ENCODE measurements at regions not wholly inside any gene's neighbourhood (a gene's known extent, or its start where the extent isn't known, plus 50 kb on each side); places are given as distances from the start of the nearest gene placed in this dataset.

DNA sequence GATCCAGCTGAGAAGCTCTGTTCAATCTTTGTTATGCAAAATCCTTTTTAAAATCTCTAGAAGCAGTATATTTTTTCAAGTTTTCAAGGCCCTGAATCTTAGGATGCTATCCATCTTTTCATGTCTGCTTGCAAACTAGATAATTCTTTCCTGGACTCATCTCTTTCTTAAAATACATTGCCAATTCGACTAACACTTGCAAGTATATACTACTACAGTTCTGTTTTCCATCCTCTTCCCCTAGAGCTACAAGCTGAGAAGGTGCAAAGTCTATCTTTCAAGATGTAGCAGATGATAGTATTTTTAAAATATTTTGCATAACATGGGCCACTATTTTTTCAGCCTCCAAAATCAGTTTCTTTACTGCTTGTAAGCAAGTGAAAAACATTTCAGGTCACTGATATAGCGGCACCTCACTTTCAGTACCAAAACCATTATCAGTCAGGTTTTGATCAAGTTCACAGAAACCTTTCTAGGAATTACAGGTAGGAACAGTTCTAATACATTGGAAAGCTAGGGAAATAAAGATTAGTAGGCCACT is 196.4 kb upstream of the CDH20 start:
- DNase-seq (ENCODE audit: low spot score in 2 of 2) (no peak), FAIRE-seq (no peak)

DNA sequence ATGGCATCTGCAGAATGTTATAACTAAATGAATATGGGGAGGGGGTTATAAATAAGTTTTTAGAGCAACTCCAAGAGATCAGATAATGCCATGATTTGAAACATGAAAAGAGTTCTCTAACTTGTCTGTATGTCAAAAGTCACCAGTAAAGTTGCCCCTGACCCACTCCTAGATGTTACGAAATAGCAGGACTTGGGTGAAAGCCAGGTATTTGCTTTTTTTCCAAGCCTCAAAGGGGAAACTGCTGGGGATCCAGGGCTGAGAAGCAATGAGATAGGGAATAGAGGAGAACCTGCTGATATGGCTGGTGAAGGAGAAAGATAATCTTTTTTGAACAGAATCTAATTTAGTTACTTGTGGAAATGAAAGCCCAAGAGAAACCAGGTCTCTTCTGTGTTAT is 191.5 kb upstream of the CDH20 start:
- no peak for FAIRE-seq
- DNase-seq (ENCODE audit: low spot score in 2 of 2) = no peak

DNA sequence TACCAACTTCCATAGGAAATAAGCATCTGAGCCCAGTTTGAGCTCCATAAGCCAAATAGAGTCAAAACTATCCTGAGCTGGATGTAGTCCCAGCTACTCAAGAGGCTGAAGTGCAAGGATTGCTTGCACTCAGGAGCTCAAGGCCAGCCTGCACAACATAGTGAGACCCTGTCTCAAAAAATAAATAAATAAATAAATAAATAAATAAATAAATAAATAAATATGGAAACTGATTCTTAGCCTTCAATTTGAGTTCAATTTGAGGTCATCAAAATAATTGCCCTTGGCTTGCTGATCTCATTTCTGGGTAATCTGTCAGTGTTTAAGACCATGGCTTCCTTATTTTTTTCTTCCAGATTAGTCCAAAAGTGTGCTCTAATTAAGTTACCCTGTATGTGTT is 184.9 kb upstream of the CDH20 start:
- FAIRE-seq (no peak), DNase-seq (ENCODE audit: low spot score in 2 of 2) (no peak)

DNA sequence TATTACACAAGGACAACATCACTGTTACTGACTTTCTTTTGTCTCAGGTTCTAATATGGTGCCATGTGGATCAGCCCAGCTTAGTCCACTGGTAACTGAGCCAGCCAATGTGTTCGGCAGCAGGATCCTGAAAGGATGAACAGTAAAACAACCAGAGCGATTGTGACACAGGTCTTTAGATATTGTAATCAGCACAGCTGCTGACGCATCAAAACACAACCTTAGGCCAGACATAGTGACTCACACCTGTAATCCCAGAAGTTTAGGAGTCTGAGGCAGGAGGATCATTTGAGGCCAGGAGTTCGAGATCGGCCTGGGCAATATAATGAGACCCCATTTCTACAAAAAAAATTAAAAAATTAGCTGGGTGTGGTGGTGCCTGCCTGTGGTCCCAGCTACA is 183.4 kb upstream of the CDH20 start:
- DNase-seq (ENCODE audit: low spot score in 2 of 2) (no peak), FAIRE-seq (no peak)

DNA sequence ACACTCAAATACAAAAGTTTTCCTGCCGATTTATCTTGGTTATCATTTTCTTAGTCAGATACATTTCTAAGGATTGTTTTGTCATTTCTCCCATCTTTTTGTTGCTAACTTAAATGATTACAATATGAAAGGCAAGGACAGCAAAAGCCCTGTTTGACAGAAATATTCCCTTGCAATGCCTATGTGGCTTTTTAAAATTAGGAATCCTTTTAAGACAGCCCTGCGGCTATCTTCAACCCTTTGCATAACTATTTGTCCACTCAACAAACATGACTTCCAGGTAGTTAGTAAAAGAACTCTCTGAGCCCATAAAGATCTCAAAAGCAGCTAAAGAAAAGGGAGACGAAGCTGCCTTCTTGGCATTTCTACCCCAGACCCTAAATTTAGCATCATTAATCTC is 179.7 kb upstream of the CDH20 start:
- DNase-seq (ENCODE audit: low spot score in 2 of 2) (no peak), FAIRE-seq (no peak)

DNA sequence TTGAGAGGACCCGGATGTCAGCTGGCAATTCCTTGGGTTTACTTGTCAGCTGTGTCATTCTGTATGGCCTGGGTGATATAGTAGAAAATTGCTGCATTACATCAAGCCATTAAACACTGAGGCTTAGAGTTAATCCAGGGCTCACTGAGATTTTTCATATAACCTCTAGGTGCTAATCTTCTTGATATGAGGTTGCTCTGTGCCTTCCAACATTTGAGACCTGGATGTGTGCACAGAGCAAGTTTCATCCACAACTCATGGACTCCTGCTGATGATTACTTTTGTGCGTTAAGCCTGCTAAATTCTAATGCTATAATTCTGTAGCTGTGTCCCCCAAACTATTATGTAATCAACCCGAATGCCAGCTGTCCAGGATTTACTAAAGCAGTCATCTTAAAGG is 178.4 kb upstream of the CDH20 start:
- DNase-seq (ENCODE audit: low spot score in 2 of 2) (no peak), FAIRE-seq (no peak)

DNA sequence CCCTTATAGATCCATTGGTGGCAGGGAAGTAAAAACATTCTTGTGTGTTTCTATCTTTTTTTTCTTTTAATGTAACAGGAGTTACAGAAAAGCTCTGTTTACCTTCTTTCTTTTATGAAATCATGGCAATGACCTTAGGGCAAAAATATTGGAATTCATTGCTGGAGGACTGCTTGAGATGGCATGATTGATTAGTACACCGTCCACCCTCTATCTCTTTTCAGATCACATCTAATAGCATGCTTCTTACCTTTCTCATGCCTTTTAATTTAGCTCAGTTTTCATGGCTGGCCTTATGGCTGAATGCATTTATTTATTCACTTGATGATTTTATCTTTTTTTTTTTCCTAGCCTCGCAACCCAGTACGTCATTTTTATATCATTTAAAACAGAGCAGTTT is 177.6 kb upstream of the CDH20 start:
- FAIRE-seq = no peak
- no peak for DNase-seq (ENCODE audit: low spot score in 2 of 2)

DNA sequence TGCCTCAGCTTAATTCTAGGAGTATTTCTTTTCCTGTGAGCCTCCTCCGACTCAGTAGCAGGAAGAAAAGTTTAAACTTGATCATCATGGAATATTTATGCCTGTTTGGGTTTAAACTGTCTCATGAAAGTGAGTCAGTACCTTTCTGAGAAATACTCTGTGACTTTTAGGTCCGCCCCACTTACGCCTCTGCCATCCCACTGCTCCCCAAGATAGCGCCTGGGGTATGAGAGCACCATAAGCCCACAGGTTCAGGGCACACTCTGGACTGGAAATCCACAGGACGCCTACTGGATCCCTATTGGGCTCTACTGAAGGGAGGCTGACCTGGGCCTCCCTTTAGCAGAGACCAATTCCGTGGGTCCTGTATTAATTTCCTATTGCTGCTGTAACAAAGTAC is 175.8 kb upstream of the CDH20 start:
- no peak for DNase-seq (ENCODE audit: low spot score in 2 of 2)
- FAIRE-seq = no peak

DNA sequence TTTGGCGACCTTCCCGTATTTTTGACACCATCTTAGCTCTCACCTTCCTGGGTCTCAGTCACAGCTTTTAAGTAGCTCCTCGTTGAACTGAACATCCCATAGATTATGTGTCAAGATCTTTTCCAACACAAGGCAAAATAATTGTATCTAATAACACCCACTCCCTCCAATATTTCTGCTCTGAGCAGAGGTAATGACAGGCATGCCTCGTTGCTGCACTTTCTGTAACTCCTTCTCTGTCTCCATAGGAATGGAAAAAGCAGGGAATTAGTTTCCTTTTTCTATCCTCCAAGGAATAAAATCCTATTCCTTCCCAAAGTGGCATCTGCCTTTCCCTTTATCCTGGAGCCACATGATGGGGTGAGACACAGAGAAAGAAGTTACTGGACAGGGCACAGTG is 174.0 kb upstream of the CDH20 start:
- FAIRE-seq (no peak), DNase-seq (ENCODE audit: low spot score in 2 of 2) (no peak)

DNA sequence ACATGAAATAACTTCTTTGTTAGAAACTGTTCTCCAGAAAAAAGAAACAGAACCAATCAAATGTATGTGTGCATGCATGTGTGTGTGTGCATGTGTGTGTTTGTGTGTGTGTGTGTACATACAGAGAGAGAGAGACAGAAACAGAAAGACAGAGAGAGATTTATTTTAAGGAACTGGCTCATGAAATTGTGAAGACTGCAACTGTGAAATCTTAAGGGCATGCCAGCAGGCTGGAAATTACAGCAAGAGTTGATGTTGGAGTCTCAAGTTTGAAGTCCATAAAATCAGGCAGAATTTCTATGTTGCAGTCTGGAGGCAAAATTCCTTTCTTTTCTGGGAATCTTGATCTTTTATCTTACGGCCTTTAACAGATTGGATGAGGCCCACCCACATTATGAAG is 168.9 kb upstream of the CDH20 start:
- no peak for FAIRE-seq
- no peak for DNase-seq (ENCODE audit: low spot score in 2 of 2)

DNA sequence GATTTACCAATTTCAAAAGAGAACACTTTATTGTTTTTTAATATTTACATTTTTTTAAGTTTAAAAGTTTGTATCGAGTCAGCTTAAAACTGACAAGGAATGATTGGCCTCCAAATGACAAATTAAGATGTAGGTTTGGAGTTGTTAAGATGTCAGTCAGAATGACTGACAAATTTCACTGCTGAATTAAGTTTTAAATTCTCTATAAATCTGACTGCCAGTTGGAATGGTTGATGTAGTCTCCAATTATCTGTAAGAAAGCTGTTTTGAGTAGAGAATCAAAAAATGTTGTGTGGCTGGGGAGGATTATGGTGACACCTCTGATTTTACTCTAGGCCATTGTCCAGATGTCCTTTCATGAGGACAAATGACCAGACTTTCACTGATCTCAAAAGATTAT is 165.3 kb upstream of the CDH20 start:
- DNase-seq (ENCODE audit: low spot score in 2 of 2) (no peak), FAIRE-seq (peak; percentile 13)

DNA sequence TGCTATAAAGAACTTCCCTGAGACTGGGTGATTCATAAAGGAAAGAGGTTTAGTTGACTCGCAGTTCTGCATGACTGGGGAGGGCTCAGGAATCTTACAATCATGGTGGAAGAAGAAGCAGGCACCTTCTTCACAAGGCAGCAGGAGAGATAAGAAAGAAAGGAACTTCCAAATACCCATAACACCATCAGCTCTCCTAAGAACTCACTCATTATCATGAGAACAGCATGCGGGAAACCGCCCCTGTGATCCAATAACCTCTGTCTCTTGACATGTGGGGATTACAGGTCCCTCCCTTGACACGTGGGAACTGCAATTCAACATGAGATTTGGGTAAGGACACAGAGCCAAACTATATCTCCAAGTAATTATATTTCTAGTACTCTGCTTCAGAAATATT is 163.8 kb upstream of the CDH20 start:
- FAIRE-seq (no peak), DNase-seq (ENCODE audit: low spot score in 2 of 2) (no peak)

DNA sequence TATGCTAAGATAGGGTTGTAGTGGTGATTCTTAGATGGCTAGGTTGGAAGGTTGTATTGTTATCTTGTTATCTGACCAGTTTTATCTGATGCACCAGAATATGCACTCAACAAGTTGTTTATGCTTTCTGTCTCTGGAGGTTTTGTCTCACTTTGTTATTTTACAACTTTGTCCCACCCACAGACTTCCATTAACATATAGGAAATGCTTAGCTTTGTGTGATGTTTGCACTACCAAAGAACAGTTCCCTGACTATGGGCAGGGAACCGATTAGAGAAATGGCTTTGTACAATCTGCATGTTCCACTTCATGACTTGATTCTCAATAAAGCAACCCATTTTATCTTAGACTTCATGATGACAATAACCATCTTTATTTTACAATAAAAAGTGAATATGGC is 160.6 kb upstream of the CDH20 start:
- no peak for DNase-seq (ENCODE audit: low spot score in 2 of 2)
- FAIRE-seq = no peak

DNA sequence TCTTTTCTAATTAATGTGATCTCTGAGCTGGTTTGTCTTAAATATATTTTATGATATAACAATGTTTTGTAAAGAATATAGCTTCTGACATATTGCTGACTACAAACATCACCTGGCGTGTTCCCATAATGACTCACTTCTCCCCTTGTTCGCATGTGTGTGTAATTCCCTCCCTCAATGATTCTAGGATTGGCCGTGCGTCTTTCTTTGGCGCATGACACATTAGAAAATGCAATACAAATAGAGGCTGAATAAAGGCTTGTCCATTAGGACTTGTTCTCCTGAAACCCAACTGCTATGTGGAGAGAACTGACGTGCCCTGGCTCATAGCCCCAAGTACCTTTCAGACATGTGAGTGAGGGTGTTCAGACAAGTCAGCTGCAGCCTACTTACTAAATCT is 159.7 kb upstream of the CDH20 start:
- no peak for FAIRE-seq

DNA sequence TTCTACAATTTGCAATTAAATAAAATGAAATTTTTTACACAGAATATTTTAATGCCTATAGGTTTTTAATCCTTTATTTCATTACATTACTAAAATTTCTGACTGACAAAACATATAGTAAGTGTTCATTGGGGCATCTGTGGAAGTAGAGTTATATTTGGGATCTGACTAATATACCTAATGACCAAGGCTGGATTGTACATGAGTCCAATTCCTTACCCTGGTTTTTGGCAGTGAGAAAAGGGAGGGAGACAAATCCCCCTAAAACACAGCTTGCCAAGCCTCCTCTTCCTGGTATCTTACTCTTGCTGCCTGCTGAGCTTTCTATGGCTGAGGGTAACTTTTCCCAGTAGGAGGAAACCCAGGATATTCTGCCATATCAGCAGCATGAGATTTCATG is 149.4 kb upstream of the CDH20 start:
- FAIRE-seq (no peak), DNase-seq (ENCODE audit: low spot score in 2 of 2) (no peak)

More for the DNA sequence above, 159.7 kb upstream of the CDH20 start:
- DNase-seq (ENCODE audit: low spot score in 2 of 2) = no peak

DNA sequence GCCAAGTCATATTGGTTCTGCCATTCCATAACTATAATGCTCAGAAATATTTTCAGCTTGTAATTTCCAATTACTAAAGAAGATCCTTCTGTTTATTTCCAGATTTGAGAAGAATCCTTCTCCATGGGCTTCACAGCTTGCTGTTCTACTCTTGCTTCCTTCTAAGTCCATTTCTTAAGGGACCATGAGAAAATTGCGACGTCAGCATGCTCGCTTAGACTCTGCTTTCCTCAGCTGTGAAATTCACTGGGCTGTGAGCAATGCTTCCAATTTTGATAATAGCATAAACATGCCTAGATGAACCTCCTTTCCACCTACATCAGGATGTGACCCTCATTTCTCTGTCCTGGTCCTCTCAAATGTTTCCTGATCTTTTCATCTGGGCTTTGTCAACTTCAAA is 145.3 kb upstream of the CDH20 start:
- DNase-seq (ENCODE audit: low spot score in 2 of 2) = no peak
- no peak for FAIRE-seq

DNA sequence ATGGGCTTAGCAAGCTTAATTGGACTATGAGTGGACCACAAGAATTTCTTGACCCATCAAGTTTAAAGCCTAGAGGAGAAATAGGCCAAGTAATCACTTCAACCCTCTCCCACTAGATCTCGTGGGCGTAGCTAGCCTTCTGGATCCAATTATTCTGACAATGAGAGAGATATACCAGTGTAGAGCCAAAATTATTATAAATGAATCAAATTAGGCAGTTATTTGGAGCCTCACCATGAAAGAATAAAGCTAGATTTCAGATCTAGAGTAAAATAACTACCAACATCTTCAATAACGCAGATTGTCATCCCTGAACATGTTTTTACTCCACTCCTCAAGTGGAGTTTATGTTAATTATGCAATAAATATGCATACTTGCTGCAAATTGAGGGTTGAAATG is 143.9 kb upstream of the CDH20 start:
- DNase-seq (ENCODE audit: low spot score in 2 of 2) (no peak), FAIRE-seq (no peak)

DNA sequence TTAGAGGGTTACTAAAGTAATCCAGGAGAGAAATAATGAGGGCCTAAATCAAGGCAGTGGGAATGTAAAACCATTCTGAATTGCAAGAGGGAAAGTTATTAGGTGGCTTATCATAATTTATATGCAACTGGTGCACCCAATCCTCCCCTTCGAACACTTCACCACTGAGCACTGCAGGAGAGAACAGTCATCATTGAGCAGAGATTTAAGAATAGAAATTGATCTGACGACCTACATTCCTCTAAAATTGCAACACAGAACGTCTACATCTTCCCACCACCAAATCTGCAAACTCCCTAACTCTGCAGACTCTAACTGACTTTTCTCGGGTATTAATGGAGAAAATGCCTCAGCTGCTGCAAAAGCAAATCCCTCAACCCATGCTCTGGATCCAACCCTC is 138.5 kb upstream of the CDH20 start:
- FAIRE-seq (no peak), DNase-seq (ENCODE audit: low spot score in 2 of 2) (no peak)

DNA sequence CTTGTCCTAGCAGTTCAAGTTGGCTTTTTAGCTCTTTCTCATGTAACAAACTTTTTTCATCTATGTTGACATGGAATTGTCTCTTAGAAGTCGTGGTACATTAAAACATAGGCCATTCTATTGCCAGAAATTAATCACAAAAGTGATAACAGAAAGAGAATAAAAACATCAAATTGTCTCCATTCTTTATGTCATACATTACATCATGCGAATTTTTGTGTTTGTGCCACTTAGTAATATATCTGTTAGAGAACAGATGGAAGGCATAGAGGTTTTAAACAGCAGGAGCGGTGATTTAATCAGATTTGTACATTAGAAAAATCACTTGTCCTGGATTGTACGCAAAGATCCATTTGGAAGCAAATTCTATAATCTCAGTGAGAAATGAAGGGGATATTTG is 136.5 kb upstream of the CDH20 start:
- FAIRE-seq = no peak
- DNase-seq (ENCODE audit: low spot score in 2 of 2) = no peak

DNA sequence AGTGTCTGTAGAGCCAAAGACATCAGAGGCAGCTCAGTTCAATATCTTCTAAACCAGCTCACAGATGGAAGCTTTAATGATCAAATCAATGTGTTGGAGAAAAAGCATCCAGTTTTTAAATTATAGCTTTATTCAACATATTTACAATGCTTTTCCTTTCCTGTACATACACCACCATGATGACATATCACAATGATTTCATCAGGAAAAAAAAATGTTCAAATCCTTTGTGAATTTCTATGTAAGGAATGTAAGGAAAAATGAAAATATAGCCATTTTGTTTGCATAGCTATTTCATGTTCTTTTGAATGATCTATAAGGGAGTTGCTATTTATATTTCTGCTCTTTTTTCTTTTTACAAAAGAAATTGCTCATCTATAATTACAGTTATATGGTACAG is 134.7 kb upstream of the CDH20 start:
- DNase-seq (ENCODE audit: low spot score in 2 of 2) (no peak), FAIRE-seq (no peak)

DNA sequence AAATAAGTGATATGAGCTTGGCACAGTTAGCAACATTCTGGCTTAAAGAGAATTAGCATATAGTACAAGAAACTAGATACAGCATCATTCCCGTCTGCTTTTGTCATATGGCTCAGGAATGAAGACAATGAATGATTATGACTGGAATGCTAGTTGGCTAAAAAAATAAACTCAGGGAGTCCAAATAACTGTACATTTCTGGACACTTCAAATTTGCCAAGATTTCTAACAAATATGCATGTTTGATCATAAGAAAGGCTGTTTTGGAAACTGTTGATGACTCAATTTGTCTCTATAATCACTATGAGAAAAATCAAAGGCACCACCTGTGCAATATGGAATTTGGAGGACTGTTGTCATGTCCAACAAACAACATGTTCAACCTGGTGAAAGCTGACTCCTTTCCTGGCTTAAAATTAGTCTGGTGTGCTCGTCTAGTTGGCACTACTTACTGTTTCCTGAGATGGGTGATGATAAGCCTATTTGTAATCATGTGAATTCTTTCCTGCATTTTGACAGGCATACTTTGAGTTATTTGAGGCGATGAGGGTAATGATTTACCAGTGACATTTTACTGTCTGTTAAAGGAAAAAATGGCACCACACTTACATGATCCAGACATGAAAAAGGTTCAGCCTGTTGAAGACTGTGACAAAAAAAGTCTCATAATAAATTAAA is 133.9 kb upstream of the CDH20 start:
- DNase-seq (ENCODE audit: low spot score in 2 of 2) = no peak
- FAIRE-seq = no peak

DNA sequence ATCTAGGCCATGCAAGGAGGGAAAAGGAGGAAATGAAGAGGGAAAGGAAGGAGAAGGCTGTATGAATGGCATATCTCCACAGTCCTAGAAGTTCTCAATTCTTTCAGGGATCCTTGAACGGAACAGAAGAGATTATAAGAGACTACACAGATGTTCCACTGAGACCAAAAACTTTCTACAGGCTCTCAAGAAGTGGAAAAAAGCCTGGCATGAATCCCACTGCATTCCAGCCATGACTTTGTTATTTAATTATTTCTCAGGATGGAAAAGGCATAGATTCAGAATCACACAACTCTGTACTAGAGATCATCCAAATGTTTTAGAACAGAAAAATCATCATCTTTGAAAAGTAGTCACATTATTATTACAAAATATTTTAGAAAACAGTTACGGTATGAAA is 131.7 kb upstream of the CDH20 start:
- FAIRE-seq = no peak
- no peak for DNase-seq (ENCODE audit: low spot score in 2 of 2)

DNA sequence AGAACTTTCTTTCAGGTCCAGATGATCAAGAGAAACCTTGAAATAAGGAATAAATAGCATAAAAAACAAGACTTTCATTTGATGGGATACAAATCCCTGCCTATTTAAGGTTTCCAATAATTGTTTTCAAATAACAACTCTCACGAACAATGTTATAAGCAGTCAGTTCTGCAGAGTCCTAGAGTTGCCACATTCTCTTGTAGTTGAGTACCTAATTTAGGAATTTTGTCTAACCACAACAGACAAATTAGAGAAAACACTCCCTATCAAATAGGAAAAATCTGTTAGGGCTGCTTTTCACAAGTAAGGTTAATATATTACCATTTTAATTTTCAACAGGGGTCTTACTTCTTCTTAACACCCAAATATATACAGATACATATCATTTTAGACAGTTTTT is 130.1 kb upstream of the CDH20 start:
- FAIRE-seq (no peak), DNase-seq (ENCODE audit: low spot score in 2 of 2) (no peak)
